ENCODE measurements at regions not wholly inside any gene's neighbourhood (a gene's known extent, or its start where the extent isn't known, plus 50 kb on each side); places are given as distances from the start of the nearest gene placed in this dataset.

GRCh38 chr18:22322243-22322691, 95.4 kb downstream of the CTAGE1 start:
- no peak overlapping the region for H3K27ac Mint-ChIP-seq (ENCODE audit: unreplicated experiment)
- no peak for TF ChIP-seq CTCF (IDR thresholded peaks at IDR 0.05)
- peaks cover 13% of the 10 kb centered on the region for H3K4me1 Mint-ChIP-seq (ENCODE audit: unreplicated experiment)
- H3K36me3 Mint-ChIP-seq (ENCODE audit: unreplicated experiment) = no peaks in the 10 kb centered on the region
- H3K9me3 Mint-ChIP-seq (ENCODE audit: unreplicated experiment) = no peaks in the 10 kb centered on the region
- no peak for DNase-seq (ENCODE audit: extremely low spot score, unreplicated experiment)
- no peak overlapping the region for H3K4me3 Mint-ChIP-seq (ENCODE audit: unreplicated experiment)
- no peaks in the 10 kb centered on the region for H3K27me3 Mint-ChIP-seq (ENCODE audit: unreplicated experiment)

GRCh38 chr18:22320771-22321170, 96.9 kb downstream of the CTAGE1 start:
- no peak for TF ChIP-seq CTCF (IDR thresholded peaks at IDR 0.05)
- no peak for DNase-seq (ENCODE audit: extremely low spot score, unreplicated experiment)
- peaks cover 13% of the 10 kb centered on the region for H3K4me1 Mint-ChIP-seq (ENCODE audit: unreplicated experiment)
- no peaks in the 10 kb centered on the region for H3K9me3 Mint-ChIP-seq (ENCODE audit: unreplicated experiment)
- H3K27me3 Mint-ChIP-seq (ENCODE audit: unreplicated experiment) = peaks cover 6% of the 10 kb centered on the region
- no peaks in the 10 kb centered on the region for H3K36me3 Mint-ChIP-seq (ENCODE audit: unreplicated experiment)
- no peak overlapping the region for H3K4me3 Mint-ChIP-seq (ENCODE audit: unreplicated experiment)
- H3K27ac Mint-ChIP-seq (ENCODE audit: unreplicated experiment) = no peak overlapping the region

GRCh38 chr18:22320155-22320554, 97.6 kb downstream of the CTAGE1 start:
- no peak overlapping the region for H3K27ac Mint-ChIP-seq (ENCODE audit: unreplicated experiment)
- TF ChIP-seq CTCF (IDR thresholded peaks at IDR 0.05) = no peak
- H3K4me3 Mint-ChIP-seq (ENCODE audit: unreplicated experiment) = no peak overlapping the region
- DNase-seq (ENCODE audit: extremely low spot score, unreplicated experiment) = no peak
- peaks cover 11% of the 10 kb centered on the region for H3K4me1 Mint-ChIP-seq (ENCODE audit: unreplicated experiment)
- H3K9me3 Mint-ChIP-seq (ENCODE audit: unreplicated experiment) = no peaks in the 10 kb centered on the region
- H3K27me3 Mint-ChIP-seq (ENCODE audit: unreplicated experiment) = peaks cover 6% of the 10 kb centered on the region
- no peaks in the 10 kb centered on the region for H3K36me3 Mint-ChIP-seq (ENCODE audit: unreplicated experiment)

- H3K36me3 Mint-ChIP-seq (ENCODE audit: unreplicated experiment) = no peaks in the 10 kb centered on the region
- peaks cover 6% of the 10 kb centered on the region for H3K27me3 Mint-ChIP-seq (ENCODE audit: unreplicated experiment)
- no peak for TF ChIP-seq CTCF (IDR thresholded peaks at IDR 0.05)
- peaks cover 5% of the 10 kb centered on the region for H3K4me1 Mint-ChIP-seq (ENCODE audit: unreplicated experiment)
- H3K4me3 Mint-ChIP-seq (ENCODE audit: unreplicated experiment) = no peak overlapping the region
- no peak overlapping the region for H3K27ac Mint-ChIP-seq (ENCODE audit: unreplicated experiment)
- DNase-seq (ENCODE audit: extremely low spot score, unreplicated experiment) = no peak
- no peaks in the 10 kb centered on the region for H3K9me3 Mint-ChIP-seq (ENCODE audit: unreplicated experiment)
Observed at GRCh38 chr18:22318745-22319407, 98.8 kb downstream of the CTAGE1 start.

GRCh38 chr18:22314420-22314819, 103.3 kb downstream of the CTAGE1 start:
- TF ChIP-seq CTCF (IDR thresholded peaks at IDR 0.05) = no peak
- DNase-seq (ENCODE audit: extremely low spot score, unreplicated experiment) = no peak
- H3K27ac Mint-ChIP-seq (ENCODE audit: unreplicated experiment) = peak overlapping the region; percentile 13
- no peak overlapping the region for H3K4me3 Mint-ChIP-seq (ENCODE audit: unreplicated experiment)
- H3K36me3 Mint-ChIP-seq (ENCODE audit: unreplicated experiment) = no peaks in the 10 kb centered on the region
- peaks cover 6% of the 10 kb centered on the region for H3K27me3 Mint-ChIP-seq (ENCODE audit: unreplicated experiment)
- H3K4me1 Mint-ChIP-seq (ENCODE audit: unreplicated experiment) = peaks cover 9% of the 10 kb centered on the region
- no peaks in the 10 kb centered on the region for H3K9me3 Mint-ChIP-seq (ENCODE audit: unreplicated experiment)

Data from osteocyte (in vitro differentiated cells).